GM10266 (cell line): ENCODE measurements at regions not wholly inside any gene's neighbourhood (a gene's known extent, or its start where the extent isn't known, plus 50 kb on each side); places are given as distances from the start of the nearest gene placed in this dataset.

Source experiments
- DNase-seq: peaks from one replicate; pipeline ENCODE4 v3.0.0; 2012; ENCODE audit errors: extremely low spot score
- CTCF ChIP-seq: IDR thresholded peaks from 2 replicates; pipeline ENCODE4 v1.5.1; 2012; ENCODE audit warnings: mild to moderate bottlenecking, low read depth; ENCODE audit not compliant: control insufficient read depth, insufficient read depth; ENCODE audit errors: missing control alignments

- TF ChIP-seq CTCF, result no peak
- DNase-seq, result no peak
Measured at GRCh38 chr15:98120561-98120960, 160.1 kb downstream of the ARRDC4 start.

GRCh38 chr15:98121536-98121935 lies 161.0 kb downstream of the ARRDC4 start:
- no peak for TF ChIP-seq CTCF
- DNase-seq, result no peak

- DNase-seq, result no peak
- no peak for TF ChIP-seq CTCF
Measured at GRCh38 chr15:98121957-98122356, 161.5 kb downstream of the ARRDC4 start.

GRCh38 chr15:98123297-98123696 lies 162.8 kb downstream of the ARRDC4 start:
- no peak for TF ChIP-seq CTCF
- DNase-seq, result no peak

GRCh38 chr15:98123834-98124233 lies 163.3 kb downstream of the ARRDC4 start:
- no peak for TF ChIP-seq CTCF
- no peak for DNase-seq

- no peak for DNase-seq
- TF ChIP-seq CTCF, result no peak
Measured at GRCh38 chr15:98124581-98124980, 164.1 kb downstream of the ARRDC4 start.

- DNase-seq, result no peak
- TF ChIP-seq CTCF, result no peak
Measured at GRCh38 chr15:98126326-98127085, 166.0 kb downstream of the ARRDC4 start.
